ENCODE measurements at regions not wholly inside any gene's neighbourhood (a gene's known extent, or its start where the extent isn't known, plus 50 kb on each side); places are given as distances from the start of the nearest gene placed in this dataset.

DNA sequence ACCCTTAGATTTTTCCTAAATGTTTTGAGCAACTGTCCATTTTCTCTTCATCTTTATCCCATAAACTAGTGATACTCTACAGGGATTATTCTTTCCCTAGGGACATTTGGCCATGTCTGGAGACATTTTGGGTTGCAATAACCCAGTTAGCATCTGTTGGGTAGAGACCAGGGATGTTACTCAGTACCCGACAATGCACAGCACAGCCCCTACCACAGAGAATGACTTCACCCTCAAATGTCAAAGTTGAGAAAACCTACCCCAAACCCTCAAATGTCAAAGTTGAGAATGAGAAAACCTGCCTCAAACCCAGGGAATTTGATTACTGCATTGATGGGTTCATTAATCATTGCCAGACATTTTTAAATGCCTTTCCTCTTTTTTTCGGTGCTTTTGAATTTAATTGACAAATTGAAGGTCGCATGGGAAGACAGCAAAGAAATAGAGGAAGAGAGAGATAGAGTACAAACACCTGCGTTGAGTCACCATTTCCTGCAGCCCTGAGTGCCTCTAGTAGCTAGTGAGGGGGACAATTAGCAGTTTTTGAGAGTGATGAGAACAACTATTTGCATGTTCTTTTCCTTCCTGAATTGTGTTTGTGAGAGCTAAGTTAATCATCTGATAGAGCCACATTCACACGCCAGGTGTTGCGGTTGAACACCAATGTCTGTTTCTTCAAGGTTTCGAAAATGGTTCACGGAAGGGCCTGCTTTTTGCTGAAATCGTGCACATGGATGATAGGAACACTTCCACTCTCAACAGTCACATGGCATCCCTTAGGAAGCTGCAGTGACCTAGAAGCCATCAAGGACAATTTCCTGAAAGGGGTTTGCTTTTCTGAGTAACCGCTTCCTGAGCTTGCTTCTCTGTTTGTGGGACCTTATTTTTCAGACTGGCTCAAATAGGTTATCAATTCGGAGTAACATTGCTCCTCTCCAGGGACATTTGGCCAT, 203.9 kb upstream of the VCX3A start:
- Histone ChIP-seq H3K27ac (ENCODE audit: extremely low read depth, low read depth, low read length) (no peak overlapping the region), H3K4me3 (ENCODE audit: low read depth, low read length) (no peak overlapping the region), H3K9me3 (ENCODE audit: control insufficient read depth, insufficient read depth, low read depth, low read length) (no peaks in the 10 kb centered on the region), H3K36me3 (ENCODE audit: control insufficient read depth in 2 of 2, insufficient read depth in 1 of 2, low read length in 2 of 2) (no peaks in the 10 kb centered on the region), H3K4me1 (ENCODE audit: control insufficient read depth, insufficient read depth, low read length) (no peaks in the 10 kb centered on the region)
- ChIA-PET CTCF (no interaction called here), POLR2A (no interaction called here)
- no peak for TF ChIP-seq ZSCAN4 (tag by site-specific recombination; IDR thresholded peaks at IDR 0.05)
- TF ChIP-seq ZNF239 (tag by site-specific recombination; IDR thresholded peaks at IDR 0.05): no peak
- TF ChIP-seq ZFP41 (tag by site-specific recombination; IDR thresholded peaks at IDR 0.05; ENCODE audit: borderline replicate concordance): no peak
- no peak for TF ChIP-seq KLF10 (tag by site-specific recombination; IDR thresholded peaks at IDR 0.05)
- no peak for TF ChIP-seq SP7 (tag by site-specific recombination; IDR thresholded peaks at IDR 0.05)
- TF ChIP-seq ZNF529 (tag by site-specific recombination; IDR thresholded peaks at IDR 0.05; ENCODE audit: insufficient replicate concordance): no peak
- TF ChIP-seq ZNF510 (tag by site-specific recombination; IDR thresholded peaks at IDR 0.05; ENCODE audit: insufficient replicate concordance): no peak
- TF ChIP-seq ZNF513 (tag by site-specific recombination; IDR thresholded peaks at IDR 0.05): no peak

- no peak overlapping the region for H3K4me3 ChIP-seq (ENCODE audit: low read depth, low read length)
Observed at GRCh38 chrX:6734844-6735634, 200.1 kb upstream of the VCX3A start.

More at GRCh38 chrX:6734844-6735634, 200.1 kb upstream of the VCX3A start:
- POLR2A ChIA-PET: no interaction called here
- Histone ChIP-seq H3K36me3 (ENCODE audit: control insufficient read depth in 2 of 2, insufficient read depth in 1 of 2, low read length in 2 of 2) (no peaks in the 10 kb centered on the region), H3K9me3 (ENCODE audit: control insufficient read depth, insufficient read depth, low read depth, low read length) (no peaks in the 10 kb centered on the region), H3K4me1 (ENCODE audit: control insufficient read depth, insufficient read depth, low read length) (no peaks in the 10 kb centered on the region), H3K27ac (ENCODE audit: extremely low read depth, low read depth, low read length) (no peak overlapping the region)
- TF ChIP-seq ZNF292 (tag by site-specific recombination; IDR thresholded peaks at IDR 0.05; ENCODE audit: borderline replicate concordance, low read depth): no peak
- no peak for TF ChIP-seq ZFP69B (tag by site-specific recombination; IDR thresholded peaks at IDR 0.05)
- no peak for TF ChIP-seq ZNF211 (tag by site-specific recombination; IDR thresholded peaks at IDR 0.05; ENCODE audit: low read depth)
- TF ChIP-seq ZNF23 (tag by site-specific recombination; IDR thresholded peaks at IDR 0.05; ENCODE audit: borderline replicate concordance): no peak
- no peak for TF ChIP-seq ZNF112 (tag by site-specific recombination; IDR thresholded peaks at IDR 0.05)
- TF ChIP-seq ZSCAN5A (tag by site-specific recombination; IDR thresholded peaks at IDR 0.05): no peak
- no peak for TF ChIP-seq ELK4 (IDR thresholded peaks at IDR 0.05; ENCODE audit: borderline replicate concordance, low read depth, low read length)
- no peak for TF ChIP-seq KLF10 (tag by site-specific recombination; IDR thresholded peaks at IDR 0.05)
- TF ChIP-seq REPIN1 (tag by site-specific recombination; IDR thresholded peaks at IDR 0.05; ENCODE audit: low read depth): no peak
- CTCF ChIA-PET: no interaction called here
